PC-3 (cell line): ENCODE measurements at regions not wholly inside any gene's neighbourhood (a gene's known extent, or its start where the extent isn't known, plus 50 kb on each side); places are given as distances from the start of the nearest gene placed in this dataset.

Experiments
- CTCF ChIP-seq: fragments of 300-600 bp; sonication (generic); conservative IDR thresholded peaks from 2 replicates; pipeline ENCODE4 v1.5.1; 2017; ENCODE audit warnings: antibody characterized with exemption, low read depth, mild to moderate bottlenecking, low read length
- EZH2 ChIP-seq: fragments of 300-600 bp; sonication (generic); IDR thresholded peaks from one replicate; pipeline ENCODE4 v1.6.1; 2017; ENCODE audit warnings: antibody characterized with exemption, mild to moderate bottlenecking, low read length; ENCODE audit not compliant: unreplicated experiment

GRCh38 chr14:27927519-27927918 is 839.1 kb upstream of the FOXG1 start:
- TF ChIP-seq CTCF (no peak), EZH2 (no peak)
